ENCODE measurements at regions not wholly inside any gene's neighbourhood (a gene's known extent, or its start where the extent isn't known, plus 50 kb on each side); places are given as distances from the start of the nearest gene placed in this dataset.

- Histone ChIP-seq H3K27me3 (no peaks in the 10 kb centered on the region), H3K4me1 (no peaks in the 10 kb centered on the region), H3K36me3 (no peaks in the 10 kb centered on the region), H3K9me3 (no peaks in the 10 kb centered on the region), H3K4me3 (replicated peaks in 1 of 3) (no peak overlapping the region), H3K27ac (no peak overlapping the region)
- TF ChIP-seq CTCF (IDR thresholded peaks at IDR 0.05): no peak
- no peak for TF ChIP-seq POLR2A (IDR thresholded peaks at IDR 0.05)
- intact Hi-C loops (cut with DNase I): no loop called here
- no peak for DNase-seq
- WGBS, 2 donors: 88 to 91% methylated on average over 3 of the region's 3 CpGs
Observed at GRCh38 chr18:45136381-45137086, 455.8 kb downstream of the SETBP1 start.

- no peak for DNase-seq
- intact Hi-C loops (cut with DNase I): no loop called here
- Histone ChIP-seq H3K4me3 (replicated peaks in 1 of 3) (no peak overlapping the region), H3K36me3 (no peaks in the 10 kb centered on the region), H3K27ac (no peak overlapping the region), H3K27me3 (no peaks in the 10 kb centered on the region), H3K4me1 (no peaks in the 10 kb centered on the region), H3K9me3 (no peaks in the 10 kb centered on the region)
- TF ChIP-seq CTCF (IDR thresholded peaks at IDR 0.05): no peak
- no peak for TF ChIP-seq POLR2A (IDR thresholded peaks at IDR 0.05)
Observed at GRCh38 chr18:45137087-45137419, 456.4 kb downstream of the SETBP1 start.

GRCh38 chr18:45139478-45139877, 458.8 kb downstream of the SETBP1 start:
- H3K27me3 ChIP-seq: no peaks in the 10 kb centered on the region
- no peak for TF ChIP-seq POLR2A (IDR thresholded peaks at IDR 0.05)
- no peak for TF ChIP-seq CTCF (IDR thresholded peaks at IDR 0.05)
- intact Hi-C loops (cut with DNase I): no loop called here

GRCh38 chr18:45142868-45143267, 462.2 kb downstream of the SETBP1 start:
- 48 to 53% methylated on average over 1 of the region's 1 CpG for WGBS, 2 donors
- Histone ChIP-seq H3K27ac (no peak overlapping the region), H3K9me3 (no peaks in the 10 kb centered on the region), H3K27me3 (no peaks in the 10 kb centered on the region), H3K36me3 (no peaks in the 10 kb centered on the region), H3K4me1 (no peaks in the 10 kb centered on the region), H3K4me3 (replicated peaks in 1 of 3) (no peak overlapping the region)
- intact Hi-C loops (cut with DNase I): no loop called here
- DNase-seq: no peak
- TF ChIP-seq CTCF (IDR thresholded peaks at IDR 0.05) (no peak), POLR2A (IDR thresholded peaks at IDR 0.05) (no peak)

More at GRCh38 chr18:45139478-45139877, 458.8 kb downstream of the SETBP1 start:
- no peak for DNase-seq
- 90 to 94% methylated on average over 4 of the region's 4 CpGs for WGBS, 2 donors
- no peaks in the 10 kb centered on the region for H3K36me3 ChIP-seq
- H3K4me3 ChIP-seq (replicated peaks in 1 of 3): no peak overlapping the region
- no peaks in the 10 kb centered on the region for H3K9me3 ChIP-seq
- no peaks in the 10 kb centered on the region for H3K4me1 ChIP-seq
- H3K27ac ChIP-seq: no peak overlapping the region

GRCh38 chr18:45149712-45150111, 465.6 kb upstream of the SLC14A2 start:
- intact Hi-C loops (cut with DNase I): no loop called here
- H3K27ac ChIP-seq: no peak overlapping the region
- H3K4me1 ChIP-seq: no peaks in the 10 kb centered on the region
- H3K4me3 ChIP-seq (replicated peaks in 1 of 3): no peak overlapping the region
- TF ChIP-seq CTCF (IDR thresholded peaks at IDR 0.05): no peak
- TF ChIP-seq POLR2A (IDR thresholded peaks at IDR 0.05): no peak
- H3K9me3 ChIP-seq: no peaks in the 10 kb centered on the region
- WGBS, 2 donors: 82 to 85% methylated on average over 4 of the region's 4 CpGs
- no peaks in the 10 kb centered on the region for H3K36me3 ChIP-seq
- no peaks in the 10 kb centered on the region for H3K27me3 ChIP-seq
- no peak for DNase-seq
